Stimulated activated naive B cell treated with anti-CD40 and anti-IgM and Interleukin-4, amounts not matched to agents 10 μg/mL and 1 μg/mL and 100 μg/mL, for 72 hours (primary cell): ENCODE measurements at regions not wholly inside any gene's neighbourhood (a gene's known extent, or its start where the extent isn't known, plus 50 kb on each side); places are given as distances from the start of the nearest gene placed in this dataset.
A peak's percentile ranks its signal among the peaks of the same experiment; 100 is the strongest.

Experiments used
- ATAC-seq, 2 donors: fragments of 150-1000 bp; cut with Tn5 transposase; replicated peaks; 2 replicates each; pipeline ENCODE4 v1.10.0; 2021; ENCODE audit warnings: moderate library complexity in 1 of 2
- DNase-seq: peaks from one replicate; pipeline ENCODE4 v3.0.0; 2021
- H3K27ac Mint-ChIP-seq: one replicate; pipeline ENCODE4 v1.8.0; 2022; ENCODE audit warnings: mild to moderate bottlenecking, mixed read lengths
- H3K27me3 Mint-ChIP-seq, 2 donors: one replicate each; pipeline ENCODE4 v1.8.0; 2022; ENCODE audit warnings: mixed read lengths in 2 of 2
- H3K36me3 Mint-ChIP-seq, 2 donors: one replicate each; pipeline ENCODE4 v1.8.0; 2022; ENCODE audit warnings: mixed read lengths in 2 of 2, mild to moderate bottlenecking in 1 of 2
- H3K4me1 Mint-ChIP-seq, 2 donors: one replicate each; pipeline ENCODE4 v1.8.0; 2022; ENCODE audit warnings: mixed read lengths in 2 of 2, mild to moderate bottlenecking in 1 of 2
- H3K4me3 Mint-ChIP-seq, 2 donors: one replicate each; pipeline ENCODE4 v1.8.0; 2022; ENCODE audit warnings: mild to moderate bottlenecking in 2 of 2, mixed read lengths in 2 of 2, moderate library complexity in 1 of 2
- H3K9me3 Mint-ChIP-seq, 2 donors: one replicate each; pipeline ENCODE4 v1.8.0; 2022; ENCODE audit warnings: mixed read lengths in 2 of 2, mild to moderate bottlenecking in 1 of 2

- Mint-ChIP-seq H3K9me3 (peaks cover 3 to 5% of the 10 kb centered on the region in 2 donors), H3K4me3 (no peak overlapping the region)
Observed at GRCh38 chr6:45721665-45722064, 294.0 kb downstream of the CLIC5 start.

GRCh38 chr6:45718871-45719270, 296.8 kb downstream of the CLIC5 start:
- Mint-ChIP-seq H3K27me3 (peaks cover 16 to 25% of the 10 kb centered on the region in 2 donors), H3K36me3 (peaks cover 0 to 5% of the 10 kb centered on the region in 2 donors), H3K9me3 (peaks cover 3 to 5% of the 10 kb centered on the region in 2 donors), H3K4me1 (peaks cover 11 to 16% of the 10 kb centered on the region in 2 donors), H3K4me3 (no peak overlapping the region), H3K27ac (no peak overlapping the region)
- DNase-seq (no peak), ATAC-seq (no peak)

More at GRCh38 chr6:45721665-45722064, 294.0 kb downstream of the CLIC5 start:
- no peak overlapping the region for H3K27ac Mint-ChIP-seq
- ATAC-seq (no peak), DNase-seq (no peak)
- no peaks in the 10 kb centered on the region for H3K4me1 Mint-ChIP-seq
- H3K36me3 Mint-ChIP-seq, result peaks cover 0 to 5% of the 10 kb centered on the region in 2 donors
- H3K27me3 Mint-ChIP-seq, result peaks cover 8 to 21% of the 10 kb centered on the region in 2 donors

- no peak for DNase-seq
- peaks cover 11 to 16% of the 10 kb centered on the region in 2 donors for H3K4me1 Mint-ChIP-seq
- no peak overlapping the region for H3K27ac Mint-ChIP-seq
- peaks cover 0 to 5% of the 10 kb centered on the region in 2 donors for H3K36me3 Mint-ChIP-seq
- peaks cover 16 to 25% of the 10 kb centered on the region in 2 donors for H3K27me3 Mint-ChIP-seq
- H3K9me3 Mint-ChIP-seq, result peaks cover 3 to 5% of the 10 kb centered on the region in 2 donors
- no peak for ATAC-seq
- H3K4me3 Mint-ChIP-seq, result no peak overlapping the region
Observed at GRCh38 chr6:45718131-45718530, 297.5 kb downstream of the CLIC5 start.

GRCh38 chr6:45717715-45718114, 297.9 kb downstream of the CLIC5 start:
- DNase-seq (no peak), ATAC-seq (no peak)
- Mint-ChIP-seq H3K27ac (no peak overlapping the region), H3K9me3 (peaks cover 0 to under 1% of the 10 kb centered on the region in 2 donors), H3K36me3 (peaks cover 0 to under 1% of the 10 kb centered on the region in 2 donors), H3K4me3 (no peak overlapping the region), H3K4me1 (peaks cover 13 to 20% of the 10 kb centered on the region in 2 donors), H3K27me3 (peaks cover 16 to 21% of the 10 kb centered on the region in 2 donors)

- peaks cover 17 to 27% of the 10 kb centered on the region in 2 donors for H3K4me1 Mint-ChIP-seq
- H3K4me3 Mint-ChIP-seq, result no peak overlapping the region
- no peak overlapping the region for H3K27ac Mint-ChIP-seq
- no peak for DNase-seq
- no peak for ATAC-seq
- H3K36me3 Mint-ChIP-seq, result no peaks in the 10 kb centered on the region
- H3K9me3 Mint-ChIP-seq, result no peaks in the 10 kb centered on the region
- peaks cover 16 to 21% of the 10 kb centered on the region in 2 donors for H3K27me3 Mint-ChIP-seq
Observed at GRCh38 chr6:45717027-45717426, 298.6 kb downstream of the CLIC5 start.

GRCh38 chr6:45715508-45715803, 300.2 kb downstream of the CLIC5 start:
- peaks cover 16 to 17% of the 10 kb centered on the region in 2 donors for H3K27me3 Mint-ChIP-seq
- no peak overlapping the region for H3K4me3 Mint-ChIP-seq
- peak; percentile 35 to 50 for ATAC-seq
- H3K9me3 Mint-ChIP-seq, result no peaks in the 10 kb centered on the region
- no peaks in the 10 kb centered on the region for H3K36me3 Mint-ChIP-seq
- peaks cover 22 to 34% of the 10 kb centered on the region in 2 donors for H3K4me1 Mint-ChIP-seq
- H3K27ac Mint-ChIP-seq, result no peak overlapping the region
- DNase-seq, result no peak

GRCh38 chr6:45714741-45715507, 300.7 kb downstream of the CLIC5 start:
- Mint-ChIP-seq H3K9me3 (no peaks in the 10 kb centered on the region), H3K4me3 (no peak overlapping the region), H3K36me3 (no peaks in the 10 kb centered on the region), H3K27me3 (peaks cover 16 to 17% of the 10 kb centered on the region in 2 donors), H3K4me1 (peaks cover 25 to 39% of the 10 kb centered on the region in 2 donors), H3K27ac (peak overlapping the region; percentile 5)
- peak; percentile 61 to 67 for ATAC-seq
- DNase-seq, result peak; percentile 31

- Mint-ChIP-seq H3K36me3 (no peaks in the 10 kb centered on the region), H3K9me3 (no peaks in the 10 kb centered on the region), H3K4me1 (peaks cover 27 to 43% of the 10 kb centered on the region in 2 donors), H3K27me3 (peaks cover 13 to 16% of the 10 kb centered on the region in 2 donors), H3K27ac (peak overlapping the region; percentile 11), H3K4me3 (peak overlapping the region in 1 of 2 donors; percentile 25)
- no peak for DNase-seq
- no peak for ATAC-seq
Observed at GRCh38 chr6:45714006-45714730, 301.5 kb downstream of the CLIC5 start.
